OCI-LY3 (cell line): ENCODE measurements at regions not wholly inside any gene's neighbourhood (a gene's known extent, or its start where the extent isn't known, plus 50 kb on each side); places are given as distances from the start of the nearest gene placed in this dataset.
"Not testable (repeated sequence)": the region's sequence is repeated elsewhere in the genome, so short reads cannot be mapped to it uniquely, and the experiment has no call there.

Experiments used
- EZH2phosphoT487 ChIP-seq: fragments of 200-600 bp; shearing (Covaris generic); IDR thresholded peaks from 2 replicates; pipeline ENCODE4 v1.6.1; 2018; ENCODE audit warnings: antibody characterized with exemption, mixed run types, low read depth
- TF ChIP-seq, protein P1 (sequence below): fragments of 200-600, 300-600 bp; sonication (generic); IDR thresholded peaks from 2 replicates; pipeline ENCODE4 v1.5.1; 2014; ENCODE audit warnings: antibody characterized with exemption, low read length, low read depth

DNA sequence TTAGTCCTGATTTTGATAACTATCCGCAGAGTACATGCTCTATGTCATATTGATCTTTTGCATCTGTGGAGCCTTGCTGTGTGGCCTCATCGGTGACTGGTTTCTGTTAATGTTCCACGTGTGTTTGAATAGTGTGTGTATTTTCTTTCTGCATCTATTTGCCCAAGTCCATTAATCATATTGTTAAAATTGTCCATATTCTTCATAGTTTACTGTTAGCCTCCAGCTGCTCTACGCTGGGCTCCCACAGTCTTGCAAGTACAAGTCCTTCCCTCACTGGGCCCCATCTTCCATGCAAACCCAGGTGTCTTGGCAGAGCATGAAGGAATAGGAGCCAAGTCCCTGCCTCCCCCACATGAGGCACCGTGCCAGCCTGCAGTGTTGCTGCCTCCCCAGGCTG lies 145.4 kb upstream of the NBPF12 start:
- not testable (repeated sequence) for TF ChIP-seq EZH2phosphoT487
- TF ChIP-seq, protein P1, sequence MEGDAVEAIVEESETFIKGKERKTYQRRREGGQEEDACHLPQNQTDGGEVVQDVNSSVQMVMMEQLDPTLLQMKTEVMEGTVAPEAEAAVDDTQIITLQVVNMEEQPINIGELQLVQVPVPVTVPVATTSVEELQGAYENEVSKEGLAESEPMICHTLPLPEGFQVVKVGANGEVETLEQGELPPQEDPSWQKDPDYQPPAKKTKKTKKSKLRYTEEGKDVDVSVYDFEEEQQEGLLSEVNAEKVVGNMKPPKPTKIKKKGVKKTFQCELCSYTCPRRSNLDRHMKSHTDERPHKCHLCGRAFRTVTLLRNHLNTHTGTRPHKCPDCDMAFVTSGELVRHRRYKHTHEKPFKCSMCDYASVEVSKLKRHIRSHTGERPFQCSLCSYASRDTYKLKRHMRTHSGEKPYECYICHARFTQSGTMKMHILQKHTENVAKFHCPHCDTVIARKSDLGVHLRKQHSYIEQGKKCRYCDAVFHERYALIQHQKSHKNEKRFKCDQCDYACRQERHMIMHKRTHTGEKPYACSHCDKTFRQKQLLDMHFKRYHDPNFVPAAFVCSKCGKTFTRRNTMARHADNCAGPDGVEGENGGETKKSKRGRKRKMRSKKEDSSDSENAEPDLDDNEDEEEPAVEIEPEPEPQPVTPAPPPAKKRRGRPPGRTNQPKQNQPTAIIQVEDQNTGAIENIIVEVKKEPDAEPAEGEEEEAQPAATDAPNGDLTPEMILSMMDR, result not testable (repeated sequence)
